ENCODE measurements at regions not wholly inside any gene's neighbourhood (a gene's known extent, or its start where the extent isn't known, plus 50 kb on each side); places are given as distances from the start of the nearest gene placed in this dataset.
A peak's percentile ranks its signal among the peaks of the same experiment; 100 is the strongest.

DNA sequence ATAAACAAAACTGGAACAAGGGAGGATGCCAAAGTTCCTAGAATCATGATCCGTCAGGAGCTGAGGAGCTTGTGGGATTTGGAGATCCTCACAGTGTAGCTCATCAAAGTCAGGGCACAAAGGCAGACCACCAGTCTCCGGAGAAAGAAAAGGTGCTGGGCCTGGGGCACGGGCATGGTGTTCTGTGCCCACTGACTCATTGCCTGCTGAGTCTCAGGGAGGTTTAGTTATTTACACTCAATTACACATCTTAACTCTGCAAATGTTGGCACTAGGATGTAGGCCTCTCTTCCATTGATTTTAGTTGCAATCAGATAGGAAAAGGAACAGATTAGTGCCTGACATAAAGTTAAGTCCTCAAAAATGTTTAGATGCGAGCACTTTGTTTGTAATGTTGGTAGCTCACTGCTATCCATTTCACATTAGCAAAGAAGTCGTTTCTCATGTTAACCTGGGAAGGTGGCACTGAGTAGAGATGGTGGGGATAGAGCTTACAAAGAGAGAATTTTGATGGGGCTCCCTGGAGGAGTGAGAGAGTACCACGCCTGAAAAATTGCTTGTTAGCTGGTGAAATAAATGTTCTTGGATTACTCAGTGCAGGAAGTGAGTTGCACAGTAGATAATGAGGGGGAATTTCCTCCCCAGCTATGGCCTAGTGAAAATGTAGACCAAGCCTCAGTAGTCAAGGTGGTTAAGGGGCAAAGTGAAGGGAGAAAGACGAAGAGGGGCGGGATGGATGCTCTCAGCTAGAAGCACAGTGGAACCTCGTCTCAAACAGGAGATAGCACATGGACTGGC is 109.5 kb upstream of the CD180 start:
- no peak for DNase-seq (ENCODE audit: low spot score)
- Histone ChIP-seq H3K4me1 (ENCODE audit: control insufficient read depth in 1 of 2, low read depth in 2 of 2) (peaks cover 26 to 45% of the 10 kb centered on the region in 2 donors), H3K9me3 (no peaks in the 10 kb centered on the region), H3K27me3 (replicated peaks; ENCODE audit: insufficient read depth) (no peaks in the 10 kb centered on the region), H3K36me3 (no peaks in the 10 kb centered on the region), H3K4me3 (no peak overlapping the region), H3K27ac (peak overlapping the region; percentile 25 to 32)
- ATAC-seq (ENCODE audit: insufficient number of reproducible peaks, low FRiP score, low read depth): no peak
- TF ChIP-seq CTCF (IDR thresholded peaks at IDR 0.05): no peak

DNA sequence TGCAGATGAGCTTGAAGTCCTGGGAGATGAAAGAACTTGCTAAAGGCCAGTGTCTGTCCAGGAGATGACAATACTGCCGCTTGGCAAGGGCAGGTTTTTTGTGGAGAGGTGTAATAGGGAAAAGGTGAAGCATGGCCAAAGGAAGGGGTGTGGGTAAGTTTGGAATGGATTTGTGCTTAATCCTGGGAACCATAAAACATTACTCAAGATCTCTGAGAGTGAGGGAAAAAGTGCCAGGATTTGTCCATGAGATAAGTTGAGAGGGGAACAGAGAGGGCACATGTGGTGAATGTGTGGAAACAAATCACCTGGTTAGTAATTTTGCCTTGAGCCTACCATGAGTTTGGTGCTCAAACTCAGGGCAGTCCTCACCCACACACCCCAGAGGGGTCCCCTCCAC is 108.8 kb upstream of the CD180 start:
- peaks cover 33 to 52% of the 10 kb centered on the region in 2 donors for H3K4me1 ChIP-seq (ENCODE audit: control insufficient read depth in 1 of 2, low read depth in 2 of 2)
- H3K27ac ChIP-seq: peak overlapping the region; percentile 25 to 32

GRCh38 chr5:67303356-67303755 is 106.8 kb upstream of the CD180 start:
- no peak for DNase-seq (ENCODE audit: low spot score)
- no peaks in the 10 kb centered on the region for H3K9me3 ChIP-seq
- H3K4me1 ChIP-seq (ENCODE audit: control insufficient read depth in 1 of 2, low read depth in 2 of 2): peaks cover 36 to 60% of the 10 kb centered on the region in 2 donors
- no peaks in the 10 kb centered on the region for H3K27me3 ChIP-seq (replicated peaks; ENCODE audit: insufficient read depth)
- peak overlapping the region; percentile 51 to 79 for H3K27ac ChIP-seq
- H3K4me3 ChIP-seq: no peak overlapping the region
- no peak for ATAC-seq (ENCODE audit: insufficient number of reproducible peaks, low FRiP score, low read depth)
- no peaks in the 10 kb centered on the region for H3K36me3 ChIP-seq
- TF ChIP-seq CTCF (IDR thresholded peaks at IDR 0.05): no peak

More for the DNA sequence above, 108.8 kb upstream of the CD180 start:
- ATAC-seq (ENCODE audit: insufficient number of reproducible peaks, low FRiP score, low read depth) (no peak), DNase-seq (ENCODE audit: low spot score) (no peak)
- Histone ChIP-seq H3K4me3 (no peak overlapping the region), H3K27me3 (replicated peaks; ENCODE audit: insufficient read depth) (no peaks in the 10 kb centered on the region), H3K36me3 (no peaks in the 10 kb centered on the region), H3K9me3 (no peaks in the 10 kb centered on the region)
- no peak for TF ChIP-seq CTCF (IDR thresholded peaks at IDR 0.05)

DNA sequence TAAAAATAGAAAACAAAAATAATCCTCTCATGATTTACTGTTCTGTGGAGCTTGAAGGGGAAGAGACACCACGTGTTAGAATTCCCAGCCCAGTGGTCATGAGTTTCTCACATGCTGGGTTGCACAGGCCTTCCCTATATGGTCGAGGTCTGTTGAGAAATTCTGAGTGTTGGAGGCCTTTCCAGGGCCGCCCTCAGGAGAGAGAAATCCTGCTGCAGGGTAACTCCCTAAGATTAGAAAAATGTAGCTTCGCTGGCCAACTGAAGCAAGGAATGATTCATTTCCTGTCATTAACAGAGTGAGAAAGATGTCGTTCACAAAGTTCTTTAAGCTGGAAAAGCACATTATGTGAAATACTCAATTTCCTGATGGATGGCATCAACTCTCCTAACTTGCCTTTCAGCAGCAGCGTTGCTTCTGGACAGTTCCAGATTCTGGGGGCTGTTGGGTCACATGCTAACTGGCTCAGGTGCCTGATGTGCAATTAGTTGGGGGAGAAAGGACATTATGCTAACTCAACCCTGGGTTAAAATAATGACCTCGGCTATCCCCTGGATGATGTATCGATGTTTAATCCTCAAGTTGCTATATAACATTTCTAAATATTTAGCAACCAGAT is 104.8 kb upstream of the CD180 start:
- no peak overlapping the region for H3K4me3 ChIP-seq
- H3K4me1 ChIP-seq (ENCODE audit: control insufficient read depth in 1 of 2, low read depth in 2 of 2): peaks cover 31 to 57% of the 10 kb centered on the region in 2 donors
- no peaks in the 10 kb centered on the region for H3K36me3 ChIP-seq
- peak; percentile 90 for ATAC-seq (ENCODE audit: insufficient number of reproducible peaks, low FRiP score, low read depth)
- no peaks in the 10 kb centered on the region for H3K9me3 ChIP-seq
- DNase-seq (ENCODE audit: low spot score): peak; percentile 61
- H3K27ac ChIP-seq: peak overlapping the region; percentile 75 to 79
- TF ChIP-seq CTCF (IDR thresholded peaks at IDR 0.05): no peak
- H3K27me3 ChIP-seq (replicated peaks; ENCODE audit: insufficient read depth): no peaks in the 10 kb centered on the region

DNA sequence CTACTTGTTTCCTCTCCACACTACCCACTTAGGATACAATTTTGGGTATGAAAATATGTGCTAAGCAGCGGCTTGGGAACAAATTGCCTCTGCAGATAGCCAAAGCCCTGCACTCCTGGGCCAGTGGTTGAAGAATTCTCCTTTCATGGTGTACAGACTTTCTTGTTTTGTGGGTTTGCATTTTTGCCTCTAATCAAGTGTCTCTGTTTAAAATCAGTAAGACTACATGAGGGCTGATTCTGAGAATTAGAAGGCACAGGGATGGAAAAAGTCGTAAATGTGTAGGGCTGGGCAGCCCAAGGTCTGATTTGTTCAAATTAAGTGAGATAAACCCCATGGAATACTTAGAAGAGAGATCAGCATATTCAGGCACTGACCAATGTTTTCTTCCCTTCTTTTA is 103.7 kb upstream of the CD180 start:
- TF ChIP-seq CTCF (IDR thresholded peaks at IDR 0.05): no peak
- H3K4me1 ChIP-seq (ENCODE audit: control insufficient read depth in 1 of 2, low read depth in 2 of 2): peaks cover 30 to 46% of the 10 kb centered on the region in 2 donors
- ATAC-seq (ENCODE audit: insufficient number of reproducible peaks, low FRiP score, low read depth): no peak

More for the DNA sequence above, 103.7 kb upstream of the CD180 start:
- Histone ChIP-seq H3K9me3 (no peaks in the 10 kb centered on the region), H3K27me3 (replicated peaks; ENCODE audit: insufficient read depth) (no peaks in the 10 kb centered on the region), H3K27ac (peak overlapping the region; percentile 72 to 79), H3K4me3 (no peak overlapping the region), H3K36me3 (no peaks in the 10 kb centered on the region)
- DNase-seq (ENCODE audit: low spot score): no peak
